ENCODE measurements at regions not wholly inside any gene's neighbourhood (a gene's known extent, or its start where the extent isn't known, plus 50 kb on each side); places are given as distances from the start of the nearest gene placed in this dataset.

GRCh38 chr10:91713461-91714072, 80.7 kb upstream of the PPP1R3C start:
- Histone ChIP-seq H3K27ac (ENCODE audit: low read depth in 1 of 2, low read length in 2 of 2) (no peak overlapping the region), H3K36me3 (replicated peaks in 1 of 2; ENCODE audit: control insufficient read depth in 1 of 2, insufficient read depth in 2 of 2, low read length in 2 of 2) (no peaks in the 10 kb centered on the region), H3K9ac (ENCODE audit: insufficient read depth, low read length, poor library complexity, severe bottlenecking) (no peak overlapping the region), H3K79me2 (ENCODE audit: insufficient read depth, low read length) (no peaks in the 10 kb centered on the region), H3K4me1 (ENCODE audit: control insufficient read depth in 1 of 2, insufficient read depth in 2 of 2, low read length in 2 of 2) (no peaks in the 10 kb centered on the region), H4K20me1 (ENCODE audit: insufficient read depth, low read length) (no peaks in the 10 kb centered on the region), H3K4me3 (replicated peaks in 1 of 3; ENCODE audit: low read depth in 2 of 3, low read length in 3 of 3) (no peak overlapping the region), H3K4me2 (replicated peaks; ENCODE audit: extremely low read depth, low read length, poor library complexity, severe bottlenecking) (no peak overlapping the region), H3K27me3 (ENCODE audit: control insufficient read depth in 2 of 2, insufficient read depth in 2 of 2, low read length in 2 of 2) (no peaks in the 10 kb centered on the region), H3K9me3 (replicated peaks in 1 of 2; ENCODE audit: control insufficient read depth in 1 of 2, insufficient read depth in 1 of 2, low read length in 2 of 2) (no peaks in the 10 kb centered on the region), H2AFZ (ENCODE audit: insufficient read depth, low read depth, low read length, poor library complexity, severe bottlenecking) (no peak overlapping the region)
- no peak for TF ChIP-seq CTCF (IDR thresholded peaks at IDR 0.05)
- no peak overlapping the region for H3K4me3 Mint-ChIP-seq
- no peaks in the 10 kb centered on the region for H3K4me1 Mint-ChIP-seq
- H3K9me3 Mint-ChIP-seq: peaks cover 0 to 6% (median 0%) of the 10 kb centered on the region in 7 donors
- DNase-seq: no peak
- H3K36me3 Mint-ChIP-seq: no peaks in the 10 kb centered on the region
- intact Hi-C loops (cut with micrococcal nuclease): no loop called here
- H3K27me3 Mint-ChIP-seq (ENCODE audit: low read depth in 3 of 3): peaks cover 0 to 4% (median 0%) of the 10 kb centered on the region in 3 donors
- no peak overlapping the region for H3K27ac Mint-ChIP-seq
- no CpG with 5 or more reads among the region's 1 CpG for WGBS (ENCODE audit: insufficient coverage)

DNA sequence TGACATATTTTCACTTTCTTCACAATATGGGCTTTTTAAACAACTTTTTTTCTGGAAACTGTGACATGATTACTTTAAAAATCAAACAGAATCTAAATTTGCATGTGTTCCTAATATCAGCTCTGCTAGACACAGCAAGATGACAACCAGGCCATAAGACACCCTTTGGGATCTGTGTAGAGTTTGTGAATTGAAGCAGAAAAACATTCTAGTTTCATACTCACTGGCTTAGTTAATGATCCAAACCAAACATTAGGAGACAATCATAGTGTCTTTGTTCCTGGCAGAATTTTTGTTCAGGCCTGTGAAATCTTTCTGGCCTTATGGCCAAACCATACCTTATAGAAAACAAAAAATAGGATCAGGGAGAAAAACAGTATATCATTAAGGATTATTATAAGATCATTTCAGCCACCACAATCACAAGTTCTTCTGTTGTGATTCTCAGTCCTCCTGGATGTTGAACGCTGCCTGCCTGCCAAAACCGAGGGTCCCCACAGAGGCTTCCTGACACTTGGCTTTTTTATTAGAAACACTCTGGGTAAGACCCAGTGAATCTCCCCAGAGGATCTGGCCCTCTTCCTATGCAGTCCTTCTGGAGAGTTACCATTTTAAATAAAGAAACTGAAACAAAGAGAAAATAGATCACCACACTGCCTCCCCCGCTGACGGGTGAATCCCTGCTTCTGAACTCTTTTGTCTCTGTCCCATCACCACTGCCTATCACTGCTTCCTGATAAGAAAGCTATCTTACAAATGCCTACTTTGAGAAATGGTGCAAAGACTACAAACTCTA, 79.2 kb upstream of the PPP1R3C start:
- no peak overlapping the region for H3K9ac ChIP-seq (ENCODE audit: insufficient read depth, low read length, poor library complexity, severe bottlenecking)
- H3K27ac ChIP-seq (ENCODE audit: low read depth in 1 of 2, low read length in 2 of 2): no peak overlapping the region
- TF ChIP-seq CTCF (IDR thresholded peaks at IDR 0.05): no peak
- no peaks in the 10 kb centered on the region for H3K9me3 ChIP-seq (replicated peaks in 1 of 2; ENCODE audit: control insufficient read depth in 1 of 2, insufficient read depth in 1 of 2, low read length in 2 of 2)
- H3K4me1 Mint-ChIP-seq: no peaks in the 10 kb centered on the region
- no peaks in the 10 kb centered on the region for H3K36me3 ChIP-seq (replicated peaks in 1 of 2; ENCODE audit: control insufficient read depth in 1 of 2, insufficient read depth in 2 of 2, low read length in 2 of 2)
- 72% methylated on average over 2 of the region's 4 CpGs for WGBS (ENCODE audit: insufficient coverage)
- intact Hi-C loops (cut with micrococcal nuclease): no loop called here
- H3K4me1 ChIP-seq (ENCODE audit: control insufficient read depth in 1 of 2, insufficient read depth in 2 of 2, low read length in 2 of 2): no peaks in the 10 kb centered on the region
- H3K79me2 ChIP-seq (ENCODE audit: insufficient read depth, low read length): no peaks in the 10 kb centered on the region
- no peak overlapping the region for H2AFZ ChIP-seq (ENCODE audit: insufficient read depth, low read depth, low read length, poor library complexity, severe bottlenecking)
- DNase-seq: no peak
- no peak overlapping the region for H3K4me3 Mint-ChIP-seq
- H3K9me3 Mint-ChIP-seq: peaks cover 0 to 6% (median 0%) of the 10 kb centered on the region in 7 donors
- H3K4me2 ChIP-seq (replicated peaks; ENCODE audit: extremely low read depth, low read length, poor library complexity, severe bottlenecking): no peak overlapping the region
- no peaks in the 10 kb centered on the region for H3K36me3 Mint-ChIP-seq
- H3K27me3 ChIP-seq (ENCODE audit: control insufficient read depth in 2 of 2, insufficient read depth in 2 of 2, low read length in 2 of 2): no peaks in the 10 kb centered on the region
- H3K27ac Mint-ChIP-seq: no peak overlapping the region
- H3K27me3 Mint-ChIP-seq (ENCODE audit: low read depth in 3 of 3): peaks cover 0 to 7% (median 0%) of the 10 kb centered on the region in 3 donors
- H3K4me3 ChIP-seq (replicated peaks in 1 of 3; ENCODE audit: low read depth in 2 of 3, low read length in 3 of 3): no peak overlapping the region
- H4K20me1 ChIP-seq (ENCODE audit: insufficient read depth, low read length): no peaks in the 10 kb centered on the region

Measured in CD14-positive monocyte (primary cell).